ENCODE measurements at regions not wholly inside any gene's neighbourhood (a gene's known extent, or its start where the extent isn't known, plus 50 kb on each side); places are given as distances from the start of the nearest gene placed in this dataset.

DNA sequence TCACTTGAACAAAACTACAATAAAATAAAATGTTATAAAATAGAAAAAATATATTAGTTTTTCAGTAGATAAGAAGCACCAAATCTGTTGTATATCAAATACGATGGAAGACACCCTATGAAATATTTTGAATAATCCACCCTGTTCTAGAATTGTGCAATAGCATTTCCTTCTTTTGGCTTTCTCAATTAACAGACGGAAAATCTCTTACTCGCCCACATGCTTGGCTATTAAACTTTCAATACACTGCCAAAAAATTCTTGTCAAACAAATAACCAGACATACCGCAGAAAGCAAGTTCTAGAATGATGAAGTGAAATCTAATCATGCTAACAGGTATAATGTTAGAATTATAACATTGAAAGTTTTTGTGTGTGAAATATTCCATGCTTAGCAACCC is 671.6 kb upstream of the SLIT2 start:
- TF ChIP-seq RARB (CRISPR knock-in tag; IDR thresholded peaks at IDR 0.05) (no peak), CREB5 (CRISPR knock-in tag; IDR thresholded peaks at IDR 0.05; ENCODE audit: low read depth) (no peak), PATZ1 (CRISPR knock-in tag; IDR thresholded peaks at IDR 0.05; ENCODE audit: borderline replicate concordance) (no peak), ARNTL (CRISPR knock-in tag; IDR thresholded peaks at IDR 0.05; ENCODE audit: borderline replicate concordance, low read depth) (no peak), POU6F1 (CRISPR knock-in tag; IDR thresholded peaks at IDR 0.05; ENCODE audit: borderline replicate concordance, low read depth) (no peak), TCF4 (CRISPR knock-in tag; IDR thresholded peaks at IDR 0.05; ENCODE audit: borderline replicate concordance) (no peak), ZNF565 (CRISPR knock-in tag; conservative IDR thresholded peaks at IDR 0.05; ENCODE audit: low read depth) (no peak), ISL1 (CRISPR knock-in tag; IDR thresholded peaks at IDR 0.05) (no peak), OSR1 (CRISPR knock-in tag; IDR thresholded peaks at IDR 0.05) (no peak)

All from SK-N-SH treated with all-trans-retinoic acid at 6 μM for 48 hours (cell line).